Neuronal stem cell (in vitro differentiated cells): ENCODE measurements at regions not wholly inside any gene's neighbourhood (a gene's known extent, or its start where the extent isn't known, plus 50 kb on each side); places are given as distances from the start of the nearest gene placed in this dataset.
"Not testable (repeated sequence)": the region's sequence is repeated elsewhere in the genome, so short reads cannot be mapped to it uniquely, and the experiment has no call there.

ENCODE experiments used
- DNase-seq: peaks from one replicate; pipeline ENCODE4 v3.0.0-alpha.2; 2013; ENCODE audit warnings: low spot score
- H2AFZ ChIP-seq: one replicate; pipeline ENCODE4 v1.6.1; 2013; ENCODE audit warnings: mild to moderate bottlenecking, low read length, inconsistent platforms
- H2AK5ac ChIP-seq: 2 replicates; pipeline ENCODE4 v1.6.1; 2013; ENCODE audit warnings: low read depth, mild to moderate bottlenecking, inconsistent platforms, low read length, moderate library complexity, mixed read lengths
- H2BK120ac ChIP-seq: 2 replicates; pipeline ENCODE4 v1.6.1; 2013; ENCODE audit warnings: low read depth, mild to moderate bottlenecking, inconsistent platforms, low read length, moderate library complexity, mixed read lengths
- H2BK12ac ChIP-seq: one replicate; pipeline ENCODE4 v1.6.1; 2013; ENCODE audit warnings: low read length, inconsistent platforms
- H2BK15ac ChIP-seq: 2 replicates; pipeline ENCODE4 v1.6.1; 2013; ENCODE audit warnings: mild to moderate bottlenecking, low read length, inconsistent platforms, mixed read lengths
- H2BK5ac ChIP-seq: one replicate; pipeline ENCODE4 v1.6.1; 2013; ENCODE audit warnings: inconsistent platforms, mild to moderate bottlenecking, low read length, moderate library complexity
- H3K14ac ChIP-seq: one replicate; pipeline ENCODE4 v1.6.1; 2013; ENCODE audit warnings: low read length, inconsistent platforms
- H3K18ac ChIP-seq: 2 replicates; pipeline ENCODE4 v1.6.1; 2013; ENCODE audit warnings: low read length, inconsistent platforms
- H3K23ac ChIP-seq: 2 replicates; pipeline ENCODE4 v1.6.1; 2013; ENCODE audit warnings: low read depth, mild to moderate bottlenecking, mixed read lengths, low read length, inconsistent platforms; ENCODE audit not compliant: poor library complexity
- H3K27ac ChIP-seq: replicated peaks from 3 replicates; pipeline ENCODE4 v1.5.1; 2013; ENCODE audit warnings: low read length, inconsistent platforms
- H3K27me3 ChIP-seq, 3 experiments: 2 replicates each; pipeline ENCODE4 v1.6.1; 2013; ENCODE audit warnings: low read length in 3 of 3, mild to moderate bottlenecking in 2 of 3, inconsistent platforms in 1 of 3, low read depth in 1 of 3, mixed read lengths in 1 of 3, moderate library complexity in 1 of 3; ENCODE audit not compliant: control insufficient read depth in 3 of 3, insufficient read depth in 3 of 3
- H3K36me3 ChIP-seq, 2 donors: replicated peaks in 1 of 2; 2 replicates each; pipeline ENCODE4 v1.6.1; 2013; ENCODE audit warnings: low read length in 2 of 2; ENCODE audit not compliant: control insufficient read depth in 2 of 2, insufficient read depth in 2 of 2
- H3K4ac ChIP-seq: 2 replicates; pipeline ENCODE4 v1.6.1; 2013; ENCODE audit warnings: inconsistent platforms, mild to moderate bottlenecking, low read length, moderate library complexity
- H3K4me1 ChIP-seq, 2 donors: 1 replicate in 1 of 2; 2 replicates in 1 of 2; pipeline ENCODE4 v1.6.1; 2013; ENCODE audit warnings: low read length in 2 of 2, low read depth in 1 of 2; ENCODE audit not compliant: control insufficient read depth in 2 of 2, insufficient read depth in 1 of 2
- H3K4me2 ChIP-seq: one replicate; pipeline ENCODE4 v1.6.1; 2013; ENCODE audit warnings: mild to moderate bottlenecking, low read length, inconsistent platforms; ENCODE audit not compliant: insufficient read depth, poor library complexity, severe bottlenecking
- H3K4me3 ChIP-seq, 2 donors: 2 replicates each; pipeline ENCODE4 v1.5.1; 2013; ENCODE audit warnings: low read length in 2 of 2, mild to moderate bottlenecking in 2 of 2, inconsistent platforms in 1 of 2, moderate library complexity in 1 of 2
- H3K79me1 ChIP-seq: one replicate; pipeline ENCODE4 v1.6.1; 2013; ENCODE audit warnings: low read depth, mild to moderate bottlenecking, inconsistent platforms, low read length, moderate library complexity
- H3K9ac ChIP-seq: one replicate; pipeline ENCODE4 v1.6.1; 2013; ENCODE audit warnings: mild to moderate bottlenecking, low read depth, low read length, inconsistent platforms; ENCODE audit not compliant: poor library complexity
- H3K9me3 ChIP-seq, 2 donors: replicated peaks in 1 of 2; 2 replicates each; pipeline versions ENCODE3 to v1.6.1; 2013; ENCODE audit warnings: low read length in 2 of 2, mild to moderate bottlenecking in 2 of 2, inconsistent platforms in 1 of 2, low read depth in 1 of 2, mixed read lengths in 1 of 2, moderate library complexity in 1 of 2; ENCODE audit not compliant: control insufficient read depth in 2 of 2, insufficient read depth in 1 of 2
- H4K8ac ChIP-seq: one replicate; pipeline ENCODE4 v1.6.1; 2013; ENCODE audit warnings: low read depth, mild to moderate bottlenecking, inconsistent platforms, low read length, moderate library complexity
- H4K91ac ChIP-seq: one replicate; pipeline ENCODE4 v1.6.1; 2013; ENCODE audit warnings: low read length, low read depth, mild to moderate bottlenecking, inconsistent platforms; ENCODE audit not compliant: poor library complexity
- WGBS, 2 donors: extraction: QIAGEN DNeasy Blood & Tissue Kit; methylation state at CpG; one replicate each; pipeline ENCODE4 v1.1.7; 2013; ENCODE audit warnings: missing lambda C conversion rate in 2 of 2, mixed read lengths in 1 of 2; ENCODE audit not compliant: insufficient read length in 2 of 2, insufficient replicate concordance in 1 of 2; ENCODE audit errors: extremely low coverage in 2 of 2; 5-methylcytosine and 5-hydroxymethylcytosine counted together

- not testable (repeated sequence) for H3K79me1 ChIP-seq, H2BK12ac ChIP-seq, H2AK5ac ChIP-seq, H3K4me1 ChIP-seq, H4K91ac ChIP-seq, H3K4ac ChIP-seq, H3K9ac ChIP-seq, H3K27me3 ChIP-seq, H4K8ac ChIP-seq, H2BK120ac ChIP-seq, H3K14ac ChIP-seq, H2AFZ ChIP-seq, H2BK15ac ChIP-seq, H3K18ac ChIP-seq, H3K36me3 ChIP-seq, H3K9me3 ChIP-seq, H3K27ac ChIP-seq, H3K4me2 ChIP-seq, DNase-seq, H2BK5ac ChIP-seq
- Histone ChIP-seq H3K4me3 (peak overlapping the region in 1 of 2 donors; percentile 51), H3K23ac (peak overlapping the region; percentile 31)
- WGBS, 2 donors = no CpG with 5 or more reads among the region's 12 CpGs
Observed at GRCh38 chr15:20301471-20302081, 240.0 kb downstream of the GOLGA6L6 start.

DNA sequence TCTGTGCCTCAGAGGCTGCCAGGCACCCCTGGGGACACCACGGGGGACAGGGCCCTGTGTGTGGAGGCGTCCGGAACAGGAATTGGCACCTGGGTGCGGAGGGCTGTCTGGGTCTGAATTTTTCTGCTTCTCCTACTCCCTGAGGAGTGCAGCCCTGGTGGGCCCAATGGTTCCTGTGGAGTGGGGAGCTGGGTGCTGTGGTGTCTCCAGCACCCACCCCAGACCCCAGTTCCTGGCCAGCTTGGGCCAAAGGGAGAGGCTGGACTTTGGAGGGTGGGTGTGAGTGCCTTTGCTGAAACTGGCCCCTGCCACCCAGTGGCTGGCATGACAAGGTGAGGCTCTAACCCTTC lies 240.6 kb downstream of the GOLGA6L6 start:
- not testable (repeated sequence) for DNase-seq, H3K4ac ChIP-seq, H2AK5ac ChIP-seq, H2BK120ac ChIP-seq, H3K4me2 ChIP-seq, H3K9ac ChIP-seq, H3K9me3 ChIP-seq, H3K36me3 ChIP-seq, H4K8ac ChIP-seq, H2BK15ac ChIP-seq, H2AFZ ChIP-seq, H3K4me1 ChIP-seq, H3K14ac ChIP-seq, H2BK5ac ChIP-seq, H3K27ac ChIP-seq, H2BK12ac ChIP-seq, H3K18ac ChIP-seq, H3K4me3 ChIP-seq, H4K91ac ChIP-seq, H3K79me1 ChIP-seq, H3K23ac ChIP-seq, H3K27me3 ChIP-seq
- whole genome bisulfite sequencing, 2 donors = no CpG with 5 or more reads among the region's 4 CpGs

GRCh38 chr15:20300351-20301040 lies 241.1 kb downstream of the GOLGA6L6 start:
- H2AFZ ChIP-seq, H3K4ac ChIP-seq, H2AK5ac ChIP-seq, H2BK120ac ChIP-seq, H3K14ac ChIP-seq, H3K36me3 ChIP-seq, DNase-seq, H3K9ac ChIP-seq, H3K4me1 ChIP-seq, H3K9me3 ChIP-seq, H2BK5ac ChIP-seq, H3K27ac ChIP-seq, H3K27me3 ChIP-seq, H3K4me2 ChIP-seq, H3K79me1 ChIP-seq, H2BK15ac ChIP-seq, H3K23ac ChIP-seq, H4K91ac ChIP-seq, H3K4me3 ChIP-seq, H4K8ac ChIP-seq, H2BK12ac ChIP-seq, H3K18ac ChIP-seq: not testable (repeated sequence)
- WGBS, 2 donors = no CpG with 5 or more reads among the region's 19 CpGs

DNA sequence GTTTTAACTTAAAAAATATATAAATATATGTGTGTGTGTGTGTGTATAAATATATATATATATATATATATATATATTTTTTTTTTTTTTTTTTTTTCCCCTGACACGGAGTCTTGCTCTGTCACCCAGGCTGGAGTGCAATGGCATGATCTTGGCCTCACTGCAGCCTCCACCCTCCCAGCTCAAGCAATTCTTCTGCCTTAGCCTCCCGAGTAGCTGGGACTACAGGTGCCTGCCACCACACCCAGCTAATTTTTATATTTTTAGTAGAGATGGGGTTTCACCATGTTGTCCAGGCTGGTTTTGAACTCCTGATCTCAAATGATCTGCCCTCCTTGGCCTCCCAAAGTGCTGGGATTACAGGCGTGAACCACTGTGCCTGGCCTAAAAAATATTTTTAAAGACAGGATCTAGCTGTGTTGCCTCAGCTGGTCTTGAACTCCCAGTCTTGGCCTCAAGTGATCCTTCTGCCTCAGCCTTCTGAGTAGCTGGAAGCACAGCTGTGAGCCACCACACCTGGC lies 243.9 kb downstream of the GOLGA6L6 start:
- H3K27ac ChIP-seq, H3K36me3 ChIP-seq, H3K4me1 ChIP-seq, H2AK5ac ChIP-seq, H3K9me3 ChIP-seq, H2AFZ ChIP-seq, H4K91ac ChIP-seq, H2BK5ac ChIP-seq, H2BK12ac ChIP-seq, DNase-seq, H3K23ac ChIP-seq, H3K9ac ChIP-seq, H3K4ac ChIP-seq, H3K4me3 ChIP-seq, H3K4me2 ChIP-seq, H3K79me1 ChIP-seq, H4K8ac ChIP-seq, H3K14ac ChIP-seq, H3K18ac ChIP-seq, H3K27me3 ChIP-seq, H2BK120ac ChIP-seq, H2BK15ac ChIP-seq: not testable (repeated sequence)
- WGBS, 2 donors = no CpG with 5 or more reads among the region's 3 CpGs
